Transverse colon (tissue), 4 donors: ENCODE measurements at regions not wholly inside any gene's neighbourhood (a gene's known extent, or its start where the extent isn't known, plus 50 kb on each side); places are given as distances from the start of the nearest gene placed in this dataset.
"Not testable (repeated sequence)": the region's sequence is repeated elsewhere in the genome, so short reads cannot be mapped to it uniquely, and the experiment has no call there.

Experiments used
- DNase-seq: peaks from one replicate; pipeline ENCODE4 v3.0.0-alpha.2; 2019
- H3K27ac ChIP-seq, 4 donors: fragments of 200-600 bp; sonication (generic); 2 replicates each; pipeline ENCODE4 v1.5.1; 2016 to 2018; ENCODE audit warnings: inconsistent platforms in 4 of 4
- H3K27me3 ChIP-seq: fragments of 200-600 bp; sonication (generic); 2 replicates; pipeline ENCODE4 v1.5.1; 2017; ENCODE audit warnings: inconsistent platforms
- H3K36me3 ChIP-seq, 4 donors: fragments of 200-600 bp; sonication (generic); 2 replicates each; pipeline ENCODE4 v1.5.1; 2017 to 2019; ENCODE audit warnings: inconsistent platforms in 4 of 4
- H3K4me1 ChIP-seq, 4 donors: fragments of 200-600 bp; sonication (generic); 2 replicates each; pipeline ENCODE4 v1.5.1; 2017 to 2020; ENCODE audit warnings: inconsistent platforms in 4 of 4
- H3K4me3 ChIP-seq, 4 donors: fragments of 200-600 bp; sonication (generic); 1 replicate in 1 of 4; 2 replicates in 3 of 4; pipeline versions ENCODE4 v1.5.1 to v1.6.1; 2017 to 2019; ENCODE audit warnings: inconsistent platforms in 4 of 4
- H3K9me3 ChIP-seq, 2 donors: fragments of 200-600 bp; sonication (generic); 2 replicates each; pipeline ENCODE4 v1.5.1; 2017 to 2019; ENCODE audit warnings: inconsistent platforms in 2 of 2
- EP300 ChIP-seq: sonication (generic); formaldehyde crosslinking; IDR thresholded peaks from one replicate; pipeline ENCODE4 v1.6.1; 2017; ENCODE audit warnings: antibody characterized with exemption, low read depth
- POLR2A ChIP-seq: fragments of 450-650 bp; IDR thresholded peaks from one replicate; pipeline ENCODE4 v1.6.1; 2016; ENCODE audit warnings: antibody characterized with exemption, mild to moderate bottlenecking, moderate library complexity
- POLR2AphosphoS5 ChIP-seq, 3 donors: sonication (generic); formaldehyde crosslinking; IDR thresholded peaks; one replicate each; pipeline ENCODE4 v1.6.1; 2016; ENCODE audit warnings: antibody characterized with exemption in 3 of 3
- WGBS, 2 donors: methylation state at CpG; one replicate each; pipeline ENCODE4 v1.1.5; 2018; ENCODE audit warnings: low coverage in 1 of 2; 5-methylcytosine and 5-hydroxymethylcytosine counted together
- in situ Hi-C, 4 donors: fragments of 200-750 bp; cut with MboI; loops; one replicate each; pipeline versions ENCODE4 v1.15.0 to v1.15.1; 2017; ENCODE audit warnings: low sequenced_read_pairs in 3 of 4, low pct_ligation_motif_present in 1 of 4, low pct_unique_long_range_greater_than_20kb in 1 of 4
- intact Hi-C: fragments of 100-400 bp; cut with DNase I; formaldehyde crosslinking; loops from one replicate; pipeline ENCODE4 v1.15.1; 2023; ENCODE audit warnings: low total_unique reads
- TF ChIP-seq, protein P1 (sequence below), 5 experiments: fragments of 200-600 bp in 3 of 5; fragments of 450-650 bp in 2 of 5; sonication (generic) in 3 of 5; IDR thresholded peaks; 1 replicate in 2 of 5; 2 replicates in 3 of 5; pipeline ENCODE4 v1.5.1; 2016 to 2017; ENCODE audit warnings: antibody characterized with exemption in 5 of 5, inconsistent platforms in 3 of 5, mild to moderate bottlenecking in 2 of 5, moderate library complexity in 1 of 5

DNA sequence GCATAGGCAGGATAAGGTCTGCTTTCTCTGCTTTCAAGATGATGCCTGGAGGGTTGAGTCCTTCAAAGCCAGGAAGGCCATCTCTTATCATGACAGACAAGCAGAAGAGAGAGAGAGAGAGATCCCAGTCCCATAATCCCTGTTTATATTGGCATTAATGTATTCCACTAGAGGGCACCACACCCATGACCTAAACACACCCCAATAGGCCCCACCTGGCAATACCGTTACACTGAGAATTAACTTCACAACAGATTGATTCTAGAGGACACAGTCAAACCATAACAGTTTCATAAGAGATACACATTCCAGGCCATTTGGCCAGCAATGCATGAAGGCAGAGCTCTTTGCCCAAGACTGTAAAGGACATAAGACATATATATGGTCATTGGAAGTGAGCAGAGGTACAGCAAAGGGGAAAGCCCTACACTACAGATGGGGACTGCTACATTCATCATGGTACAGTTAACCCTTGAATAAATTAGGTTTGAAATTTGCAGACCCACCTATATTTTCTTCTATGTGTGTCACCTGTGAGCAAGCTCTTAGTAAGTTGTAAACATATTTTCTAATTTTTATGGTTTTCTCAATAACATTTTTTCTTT, 1516.1 kb downstream of the RPIA start:
- Histone ChIP-seq H3K9me3 (no peaks in the 10 kb centered on the region), H3K36me3 (no peaks in the 10 kb centered on the region), H3K4me1 (no peaks in the 10 kb centered on the region), H3K4me3 (no peak overlapping the region), H3K27ac (no peak overlapping the region), H3K27me3 (no peaks in the 10 kb centered on the region)
- in situ Hi-C loops: no loop called here
- no peak for DNase-seq
- TF ChIP-seq, protein P1, sequence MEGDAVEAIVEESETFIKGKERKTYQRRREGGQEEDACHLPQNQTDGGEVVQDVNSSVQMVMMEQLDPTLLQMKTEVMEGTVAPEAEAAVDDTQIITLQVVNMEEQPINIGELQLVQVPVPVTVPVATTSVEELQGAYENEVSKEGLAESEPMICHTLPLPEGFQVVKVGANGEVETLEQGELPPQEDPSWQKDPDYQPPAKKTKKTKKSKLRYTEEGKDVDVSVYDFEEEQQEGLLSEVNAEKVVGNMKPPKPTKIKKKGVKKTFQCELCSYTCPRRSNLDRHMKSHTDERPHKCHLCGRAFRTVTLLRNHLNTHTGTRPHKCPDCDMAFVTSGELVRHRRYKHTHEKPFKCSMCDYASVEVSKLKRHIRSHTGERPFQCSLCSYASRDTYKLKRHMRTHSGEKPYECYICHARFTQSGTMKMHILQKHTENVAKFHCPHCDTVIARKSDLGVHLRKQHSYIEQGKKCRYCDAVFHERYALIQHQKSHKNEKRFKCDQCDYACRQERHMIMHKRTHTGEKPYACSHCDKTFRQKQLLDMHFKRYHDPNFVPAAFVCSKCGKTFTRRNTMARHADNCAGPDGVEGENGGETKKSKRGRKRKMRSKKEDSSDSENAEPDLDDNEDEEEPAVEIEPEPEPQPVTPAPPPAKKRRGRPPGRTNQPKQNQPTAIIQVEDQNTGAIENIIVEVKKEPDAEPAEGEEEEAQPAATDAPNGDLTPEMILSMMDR (IDR thresholded peaks at IDR 0.05): no peak
- TF ChIP-seq POLR2AphosphoS5 (IDR thresholded peaks at IDR 0.05) (no peak), POLR2A (no peak), EP300 (no peak)
- 19% methylated on average over 1 of the region's 1 CpG; no CpG with 5 or more reads in 1 of the 2 donors for WGBS, 2 donors
- intact Hi-C loops: no loop called here

DNA sequence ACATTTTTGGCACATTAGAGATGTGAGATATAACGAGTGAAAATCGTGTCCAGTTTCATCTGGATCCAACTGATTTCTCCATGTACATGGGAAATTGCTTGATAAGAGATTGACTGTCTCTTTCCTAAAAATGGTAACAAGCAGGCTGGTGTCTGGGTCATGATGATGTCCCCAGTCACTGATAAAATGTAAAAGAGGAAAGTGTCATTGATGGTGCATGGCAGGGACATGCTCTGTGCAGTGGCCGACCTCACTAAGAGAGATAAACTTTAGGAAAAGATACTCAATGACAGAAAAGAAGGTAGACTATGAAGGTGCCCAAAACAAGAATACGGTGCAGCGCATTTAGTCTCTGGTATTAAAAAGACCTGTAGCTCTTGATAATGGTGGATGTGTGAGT, 1517.5 kb downstream of the RPIA start:
- WGBS, 2 donors: 54 to 79% methylated on average over 3 to 5 of the region's 5 CpGs
- no peaks in the 10 kb centered on the region for H3K36me3 ChIP-seq
- DNase-seq: no peak
- intact Hi-C loops (no loop called here), in situ Hi-C loops (no loop called here)
- H3K4me1 ChIP-seq: no peaks in the 10 kb centered on the region
- no peak overlapping the region for H3K27ac ChIP-seq
- no peak overlapping the region for H3K4me3 ChIP-seq
- H3K9me3 ChIP-seq: no peaks in the 10 kb centered on the region
- TF ChIP-seq POLR2A: no peak
- no peak for TF ChIP-seq EP300
- TF ChIP-seq, protein P1 (IDR thresholded peaks at IDR 0.05): no peak
- TF ChIP-seq POLR2AphosphoS5 (IDR thresholded peaks at IDR 0.05): no peak
- H3K27me3 ChIP-seq: no peaks in the 10 kb centered on the region

DNA sequence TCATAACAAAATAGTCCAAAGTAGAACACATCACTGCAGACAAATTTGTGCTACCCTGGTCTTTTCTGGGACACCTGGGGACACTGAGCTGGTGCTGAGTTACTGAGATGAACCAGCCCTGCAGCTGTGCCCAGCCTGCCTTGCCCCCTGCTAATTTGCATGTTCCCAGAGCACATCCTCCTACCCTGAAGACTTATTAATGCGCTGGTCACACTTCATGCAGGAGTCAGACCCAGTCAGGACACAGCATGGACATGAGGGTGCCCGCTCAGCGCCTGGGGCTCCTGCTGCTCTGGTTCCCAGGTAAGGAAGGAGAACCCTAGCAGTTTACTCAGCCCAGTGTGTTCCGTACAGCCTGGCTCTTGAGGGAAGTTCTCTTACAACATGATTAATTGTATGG, 1518.3 kb downstream of the RPIA start:
- intact Hi-C loops: no loop called here
- no peak for TF ChIP-seq EP300
- TF ChIP-seq, protein P1 (IDR thresholded peaks at IDR 0.05): no peak
- TF ChIP-seq POLR2A: no peak
- TF ChIP-seq POLR2AphosphoS5 (IDR thresholded peaks at IDR 0.05): no peak
- Histone ChIP-seq H3K27ac (no peak overlapping the region), H3K36me3 (no peaks in the 10 kb centered on the region), H3K27me3 (no peaks in the 10 kb centered on the region), H3K4me1 (no peaks in the 10 kb centered on the region), H3K4me3 (no peak overlapping the region), H3K9me3 (no peaks in the 10 kb centered on the region)
- 91% methylated on average over 4 of the region's 4 CpGs; no CpG with 5 or more reads in 1 of the 2 donors for WGBS, 2 donors
- DNase-seq: no peak
- in situ Hi-C loops: no loop called here

DNA sequence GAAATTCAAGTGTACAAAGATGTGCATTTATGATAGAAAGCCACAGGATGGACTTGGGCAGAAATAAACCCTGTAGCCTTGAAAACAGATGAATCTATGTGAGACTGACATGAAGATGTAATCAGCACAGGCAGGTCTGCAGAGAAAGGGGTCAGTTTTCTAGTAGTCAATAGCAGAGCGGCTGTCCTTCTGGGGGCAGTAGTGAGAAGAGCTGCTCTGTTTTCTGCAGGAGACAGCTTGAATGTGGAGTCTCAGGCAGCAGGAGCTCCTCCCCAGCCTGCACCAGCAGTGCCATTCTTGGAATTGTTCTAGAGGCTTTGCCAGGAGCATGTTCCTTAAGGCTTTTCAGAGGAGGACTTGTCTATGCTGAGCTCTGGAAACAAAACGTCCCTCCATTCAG, 1524.4 kb downstream of the RPIA start:
- intact Hi-C loops, H3K4me1 ChIP-seq, H3K27ac ChIP-seq, H3K36me3 ChIP-seq, H3K27me3 ChIP-seq, in situ Hi-C loops, DNase-seq, H3K4me3 ChIP-seq, H3K9me3 ChIP-seq: not testable (repeated sequence)
- WGBS, 2 donors: 50% methylated on average over 2 of the region's 2 CpGs; no CpG with 5 or more reads in 1 of the 2 donors

DNA sequence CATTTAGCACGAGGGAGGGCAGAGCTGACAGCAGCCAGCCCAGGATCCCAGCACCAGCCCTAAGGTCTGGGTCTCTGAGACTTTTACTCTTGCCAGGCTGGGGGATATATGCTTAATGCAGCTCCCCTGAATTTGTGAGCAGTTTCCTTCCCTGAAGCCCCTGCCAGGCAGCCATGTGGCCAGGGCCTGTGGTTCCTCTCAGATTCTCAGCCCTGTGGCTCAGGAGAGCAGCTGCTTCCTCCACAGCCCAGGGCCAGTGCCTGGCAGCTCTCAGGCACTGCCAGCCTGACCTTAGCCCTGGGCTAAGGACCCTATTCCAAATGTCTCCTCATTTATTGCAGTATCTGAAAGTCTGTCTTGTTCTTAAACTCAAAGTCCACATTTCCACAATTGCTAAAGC, 1525.3 kb downstream of the RPIA start:
- H3K36me3 ChIP-seq, in situ Hi-C loops, H3K27ac ChIP-seq, H3K4me3 ChIP-seq, H3K9me3 ChIP-seq, DNase-seq, H3K4me1 ChIP-seq, H3K27me3 ChIP-seq, intact Hi-C loops: not testable (repeated sequence)
- 31% methylated on average over 1 of the region's 1 CpG; no CpG with 5 or more reads in 1 of the 2 donors for WGBS, 2 donors

DNA sequence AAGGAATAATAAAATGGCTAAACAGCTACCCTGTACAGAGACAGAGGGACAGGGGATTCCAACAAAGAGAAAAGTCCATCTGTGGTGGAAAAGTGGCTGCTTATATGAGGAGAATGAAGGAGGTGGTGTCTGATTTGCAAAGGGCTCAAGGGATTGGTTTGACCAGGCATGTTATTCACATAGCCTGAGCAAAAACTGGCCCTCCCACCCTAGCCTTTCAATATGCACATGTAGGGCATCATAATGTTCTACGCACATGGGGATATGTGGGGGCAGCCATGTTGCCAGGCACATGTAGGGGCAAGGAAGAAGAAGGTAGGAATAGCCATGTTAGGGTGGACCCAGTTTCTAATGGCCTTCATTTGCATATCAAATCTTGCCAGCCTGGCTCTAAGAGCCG, 1527.1 kb downstream of the RPIA start:
- H3K4me1 ChIP-seq, H3K36me3 ChIP-seq, DNase-seq, H3K9me3 ChIP-seq, H3K27me3 ChIP-seq, H3K27ac ChIP-seq, in situ Hi-C loops, H3K4me3 ChIP-seq, intact Hi-C loops: not testable (repeated sequence)
- 83% methylated on average over 1 of the region's 2 CpGs; no CpG with 5 or more reads in 1 of the 2 donors for WGBS, 2 donors

DNA sequence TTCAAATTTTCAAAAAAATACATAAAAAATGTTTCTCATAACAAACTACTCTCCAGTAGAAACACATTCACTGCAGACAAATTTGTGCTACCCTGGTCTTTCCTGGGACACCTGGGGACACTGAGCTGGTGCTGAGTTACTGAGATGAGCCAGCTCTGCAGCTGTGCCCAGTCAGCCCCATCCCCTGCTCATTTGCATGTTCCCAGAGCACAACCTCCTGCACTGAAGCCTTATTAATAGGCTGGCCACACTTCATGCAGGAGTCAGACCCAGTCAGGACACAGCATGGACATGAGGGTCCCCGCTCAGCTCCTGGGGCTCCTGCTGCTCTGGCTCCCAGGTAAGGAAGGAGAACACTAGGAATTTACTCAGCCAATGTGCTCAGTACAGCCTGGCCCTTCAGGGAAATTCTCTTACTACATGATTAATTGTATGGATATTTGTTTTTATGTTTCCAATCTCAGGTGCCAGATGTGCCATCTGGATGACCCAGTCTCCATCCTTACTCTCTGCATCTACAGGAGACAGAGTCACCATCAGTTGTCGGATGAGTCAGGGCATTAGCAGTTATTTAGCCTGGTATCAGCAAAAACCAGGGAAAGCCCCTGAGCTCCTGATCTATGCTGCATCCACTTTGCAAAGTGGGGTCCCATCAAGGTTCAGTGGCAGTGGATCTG, 1529.3 kb downstream of the RPIA start:
- in situ Hi-C loops, H3K27ac ChIP-seq, DNase-seq, H3K27me3 ChIP-seq, intact Hi-C loops, H3K4me1 ChIP-seq, H3K36me3 ChIP-seq, H3K4me3 ChIP-seq, H3K9me3 ChIP-seq: not testable (repeated sequence)
- WGBS, 2 donors: 55% methylated on average over 2 of the region's 2 CpGs; no CpG with 5 or more reads in 1 of the 2 donors
